ENCODE measurements at regions not wholly inside any gene's neighbourhood (a gene's known extent, or its start where the extent isn't known, plus 50 kb on each side); places are given as distances from the start of the nearest gene placed in this dataset.

DNA sequence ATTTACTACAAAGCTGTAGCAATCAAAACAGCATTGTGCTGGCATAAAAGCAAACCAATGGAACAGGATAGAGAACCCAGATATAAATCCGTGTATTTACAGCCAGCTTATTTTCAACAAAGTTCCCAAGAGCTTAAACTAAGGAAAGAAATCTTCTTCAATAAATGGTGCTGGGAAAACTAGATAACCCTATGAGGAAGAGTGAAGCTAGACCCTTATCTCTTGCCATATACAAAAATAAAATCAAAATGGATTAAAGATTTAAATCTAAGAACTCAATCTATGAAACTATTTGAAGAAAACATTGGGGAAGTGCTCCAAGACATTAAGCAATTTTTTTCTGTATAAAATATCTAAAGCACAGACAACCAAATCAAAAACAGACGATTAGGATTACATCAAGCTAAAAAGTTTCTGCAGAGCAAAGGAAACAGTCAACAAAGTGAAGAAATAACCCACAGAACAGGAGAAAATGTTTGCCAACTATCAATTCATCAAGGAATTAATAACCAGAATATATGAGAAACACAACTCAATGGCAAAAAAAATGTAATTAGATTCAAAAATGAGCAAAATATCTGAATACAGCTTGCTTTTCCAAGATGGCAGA is 480.7 kb downstream of the LMO7 start (continued):
- TF ChIP-seq, protein P1, sequence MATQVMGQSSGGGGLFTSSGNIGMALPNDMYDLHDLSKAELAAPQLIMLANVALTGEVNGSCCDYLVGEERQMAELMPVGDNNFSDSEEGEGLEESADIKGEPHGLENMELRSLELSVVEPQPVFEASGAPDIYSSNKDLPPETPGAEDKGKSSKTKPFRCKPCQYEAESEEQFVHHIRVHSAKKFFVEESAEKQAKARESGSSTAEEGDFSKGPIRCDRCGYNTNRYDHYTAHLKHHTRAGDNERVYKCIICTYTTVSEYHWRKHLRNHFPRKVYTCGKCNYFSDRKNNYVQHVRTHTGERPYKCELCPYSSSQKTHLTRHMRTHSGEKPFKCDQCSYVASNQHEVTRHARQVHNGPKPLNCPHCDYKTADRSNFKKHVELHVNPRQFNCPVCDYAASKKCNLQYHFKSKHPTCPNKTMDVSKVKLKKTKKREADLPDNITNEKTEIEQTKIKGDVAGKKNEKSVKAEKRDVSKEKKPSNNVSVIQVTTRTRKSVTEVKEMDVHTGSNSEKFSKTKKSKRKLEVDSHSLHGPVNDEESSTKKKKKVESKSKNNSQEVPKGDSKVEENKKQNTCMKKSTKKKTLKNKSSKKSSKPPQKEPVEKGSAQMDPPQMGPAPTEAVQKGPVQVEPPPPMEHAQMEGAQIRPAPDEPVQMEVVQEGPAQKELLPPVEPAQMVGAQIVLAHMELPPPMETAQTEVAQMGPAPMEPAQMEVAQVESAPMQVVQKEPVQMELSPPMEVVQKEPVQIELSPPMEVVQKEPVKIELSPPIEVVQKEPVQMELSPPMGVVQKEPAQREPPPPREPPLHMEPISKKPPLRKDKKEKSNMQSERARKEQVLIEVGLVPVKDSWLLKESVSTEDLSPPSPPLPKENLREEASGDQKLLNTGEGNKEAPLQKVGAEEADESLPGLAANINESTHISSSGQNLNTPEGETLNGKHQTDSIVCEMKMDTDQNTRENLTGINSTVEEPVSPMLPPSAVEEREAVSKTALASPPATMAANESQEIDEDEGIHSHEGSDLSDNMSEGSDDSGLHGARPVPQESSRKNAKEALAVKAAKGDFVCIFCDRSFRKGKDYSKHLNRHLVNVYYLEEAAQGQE (IDR thresholded peaks at IDR 0.05), result no peak
- no peak for TF ChIP-seq YY1 (IDR thresholded peaks at IDR 0.05)
- TF ChIP-seq GABPA (IDR thresholded peaks at IDR 0.05 in 1 of 2, conservative IDR thresholded peaks at IDR 0.05 in 1 of 2), result no peak

GRCh38 chr13:76106763-76107162 is 470.6 kb downstream of the LMO7 start:
- Histone ChIP-seq H3K9ac (ENCODE audit: low read depth in 1 of 2, low read length in 2 of 2) (no peak overlapping the region), H3K27me3 (ENCODE audit: control insufficient read depth in 4 of 4, insufficient read depth in 4 of 4, low read length in 3 of 4) (no peaks in the 10 kb centered on the region), H3K4me1 (ENCODE audit: control insufficient read depth in 4 of 4, insufficient read depth in 4 of 4, low read length in 3 of 4) (no peaks in the 10 kb centered on the region), H3K27ac (ENCODE audit: low read depth in 1 of 2, low read length in 2 of 2) (no peak overlapping the region), H3K4me3 (ENCODE audit: low read depth in 1 of 3, low read length in 3 of 3) (no peak overlapping the region), H3K9me3 (ENCODE audit: control insufficient read depth in 4 of 4, low read length in 3 of 4) (no peaks in the 10 kb centered on the region), H3K36me3 (ENCODE audit: control insufficient read depth in 4 of 4, insufficient read depth in 3 of 4, low read depth in 1 of 4, low read length in 3 of 4) (no peaks in the 10 kb centered on the region)
- 0% methylated on average over 1 of the region's 1 CpG for WGBS
- no peak for DNase-seq (ENCODE audit: low spot score)
- TF ChIP-seq FOXA1 (IDR thresholded peaks at IDR 0.05), result no peak
- TF ChIP-seq, protein P2, sequence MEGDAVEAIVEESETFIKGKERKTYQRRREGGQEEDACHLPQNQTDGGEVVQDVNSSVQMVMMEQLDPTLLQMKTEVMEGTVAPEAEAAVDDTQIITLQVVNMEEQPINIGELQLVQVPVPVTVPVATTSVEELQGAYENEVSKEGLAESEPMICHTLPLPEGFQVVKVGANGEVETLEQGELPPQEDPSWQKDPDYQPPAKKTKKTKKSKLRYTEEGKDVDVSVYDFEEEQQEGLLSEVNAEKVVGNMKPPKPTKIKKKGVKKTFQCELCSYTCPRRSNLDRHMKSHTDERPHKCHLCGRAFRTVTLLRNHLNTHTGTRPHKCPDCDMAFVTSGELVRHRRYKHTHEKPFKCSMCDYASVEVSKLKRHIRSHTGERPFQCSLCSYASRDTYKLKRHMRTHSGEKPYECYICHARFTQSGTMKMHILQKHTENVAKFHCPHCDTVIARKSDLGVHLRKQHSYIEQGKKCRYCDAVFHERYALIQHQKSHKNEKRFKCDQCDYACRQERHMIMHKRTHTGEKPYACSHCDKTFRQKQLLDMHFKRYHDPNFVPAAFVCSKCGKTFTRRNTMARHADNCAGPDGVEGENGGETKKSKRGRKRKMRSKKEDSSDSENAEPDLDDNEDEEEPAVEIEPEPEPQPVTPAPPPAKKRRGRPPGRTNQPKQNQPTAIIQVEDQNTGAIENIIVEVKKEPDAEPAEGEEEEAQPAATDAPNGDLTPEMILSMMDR (IDR thresholded peaks at IDR 0.05; ENCODE audit: low read depth, low read length, missing input control), result no peak
- no peak for TF ChIP-seq HNF4A (conservative IDR thresholded peaks at IDR 0.05)
- TF ChIP-seq, protein P1 (IDR thresholded peaks at IDR 0.05), result no peak
- TF ChIP-seq RXRA (IDR thresholded peaks at IDR 0.05), result no peak
- TF ChIP-seq NR2F2 (IDR thresholded peaks at IDR 0.05), result no peak
- TF ChIP-seq, protein P3, sequence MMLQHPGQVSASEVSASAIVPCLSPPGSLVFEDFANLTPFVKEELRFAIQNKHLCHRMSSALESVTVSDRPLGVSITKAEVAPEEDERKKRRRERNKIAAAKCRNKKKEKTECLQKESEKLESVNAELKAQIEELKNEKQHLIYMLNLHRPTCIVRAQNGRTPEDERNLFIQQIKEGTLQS (IDR thresholded peaks at IDR 0.05), result no peak
- TF ChIP-seq GABPA (IDR thresholded peaks at IDR 0.05 in 1 of 2, conservative IDR thresholded peaks at IDR 0.05 in 1 of 2), result no peak
- no peak for TF ChIP-seq EGR1 (IDR thresholded peaks at IDR 0.05; ENCODE audit: low read depth in 2 of 2)
- TF ChIP-seq JUND (IDR thresholded peaks at IDR 0.05), result no peak

All from liver (tissue), 8 donors.